ENCODE measurements at regions not wholly inside any gene's neighbourhood (a gene's known extent, or its start where the extent isn't known, plus 50 kb on each side); places are given as distances from the start of the nearest gene placed in this dataset.

DNA sequence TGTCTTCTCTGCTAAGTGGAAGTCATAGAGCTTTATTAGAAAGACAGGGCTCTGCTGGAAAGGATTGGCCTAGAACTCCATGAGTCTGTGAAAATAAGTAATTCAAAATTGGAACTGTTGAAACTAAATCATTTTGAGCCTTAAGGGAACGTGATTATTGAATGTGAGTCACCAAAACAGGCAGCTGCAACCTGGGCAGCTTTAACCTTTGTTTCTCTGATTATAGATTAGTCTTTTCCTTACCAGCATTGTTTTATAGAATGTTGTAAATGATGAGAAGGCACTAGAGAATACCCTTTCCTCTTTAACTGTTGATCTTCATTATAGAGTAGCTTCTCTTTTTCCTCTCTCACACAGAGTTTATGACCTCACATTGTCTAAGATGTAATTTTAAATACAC lies 638.8 kb upstream of the SLITRK6 start:
- CTCF ChIA-PET, result no interaction called here
- no peak for DNase-seq (ENCODE audit: extremely low spot score)
- POLR2A ChIA-PET, result interaction anchor here (0.9 kb wide), 1 partner anchor 9 kb away, joined by 3 read pairs; no protein-coding TSS in a partner anchor
- TF ChIP-seq HDGF (IDR thresholded peaks at IDR 0.05; ENCODE audit: borderline replicate concordance) (no peak), SUZ12 (IDR thresholded peaks at IDR 0.05) (no peak), SP1 (IDR thresholded peaks at IDR 0.05) (no peak), FOXK2 (IDR thresholded peaks at IDR 0.05) (no peak), CTBP1 (IDR thresholded peaks at IDR 0.05; ENCODE audit: borderline replicate concordance) (no peak)
- TF ChIP-seq, protein P1, sequence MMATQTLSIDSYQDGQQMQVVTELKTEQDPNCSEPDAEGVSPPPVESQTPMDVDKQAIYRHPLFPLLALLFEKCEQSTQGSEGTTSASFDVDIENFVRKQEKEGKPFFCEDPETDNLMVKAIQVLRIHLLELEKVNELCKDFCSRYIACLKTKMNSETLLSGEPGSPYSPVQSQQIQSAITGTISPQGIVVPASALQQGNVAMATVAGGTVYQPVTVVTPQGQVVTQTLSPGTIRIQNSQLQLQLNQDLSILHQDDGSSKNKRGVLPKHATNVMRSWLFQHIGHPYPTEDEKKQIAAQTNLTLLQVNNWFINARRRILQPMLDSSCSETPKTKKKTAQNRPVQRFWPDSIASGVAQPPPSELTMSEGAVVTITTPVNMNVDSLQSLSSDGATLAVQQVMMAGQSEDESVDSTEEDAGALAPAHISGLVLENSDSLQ (IDR thresholded peaks at IDR 0.05), result no peak

DNA sequence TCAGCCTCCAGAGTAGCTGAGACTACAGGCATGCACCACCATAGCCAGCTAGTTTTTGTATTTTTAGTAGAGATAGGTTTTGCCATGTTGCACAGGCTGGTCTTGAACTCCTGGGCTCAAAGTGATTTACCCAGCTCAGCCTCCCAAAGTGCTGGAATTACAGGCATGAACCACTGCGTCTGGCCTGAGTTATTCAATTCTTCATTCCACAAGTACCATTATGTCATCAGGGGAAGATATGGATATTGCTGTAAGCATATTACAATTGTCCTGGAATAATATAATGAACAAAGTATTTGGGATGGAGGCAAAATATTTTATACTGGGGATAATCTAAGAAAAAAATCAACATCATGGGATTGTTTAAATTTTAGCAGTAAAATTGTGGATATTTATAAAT lies 646.0 kb upstream of the SLITRK6 start:
- ChIA-PET POLR2A (no interaction called here), CTCF (no interaction called here)
- no peak for DNase-seq (ENCODE audit: extremely low spot score)
- no peak for TF ChIP-seq SP1 (IDR thresholded peaks at IDR 0.05)
- no peak for TF ChIP-seq CTBP1 (IDR thresholded peaks at IDR 0.05; ENCODE audit: borderline replicate concordance)
- no peak for TF ChIP-seq HDGF (IDR thresholded peaks at IDR 0.05; ENCODE audit: borderline replicate concordance)
- TF ChIP-seq SUZ12 (IDR thresholded peaks at IDR 0.05), result no peak

DNA sequence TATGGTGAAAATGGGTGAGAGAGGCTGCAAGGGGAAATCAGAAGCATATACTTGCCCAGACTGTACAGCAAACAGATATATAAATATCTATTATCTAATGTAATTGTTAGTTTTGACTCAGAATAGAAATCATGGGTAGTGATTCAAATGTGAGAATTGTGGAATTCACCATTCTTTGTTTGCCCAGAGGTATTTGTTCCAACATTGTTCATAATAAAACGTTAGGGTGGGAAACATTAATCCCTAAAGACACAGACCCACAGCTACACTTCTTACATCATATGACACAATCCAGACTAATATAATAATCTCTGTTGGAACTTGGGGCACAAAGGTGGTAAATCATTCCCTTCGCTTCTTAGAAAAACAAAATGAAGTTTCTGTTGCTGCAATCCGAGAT lies 646.5 kb upstream of the SLITRK6 start:
- CTCF ChIA-PET, result interaction anchor here (0.6 to 0.7 kb wide), 2 partner anchors 333 to 810 kb away, joined by 3 read pairs; no protein-coding TSS in a partner anchor
- no peak for TF ChIP-seq ZNF384 (IDR thresholded peaks at IDR 0.05)
- TF ChIP-seq FOXA1 (IDR thresholded peaks at IDR 0.05), result no peak
- no peak for TF ChIP-seq SP1 (IDR thresholded peaks at IDR 0.05)
- no peak for TF ChIP-seq HDGF (IDR thresholded peaks at IDR 0.05; ENCODE audit: borderline replicate concordance)
- TF ChIP-seq LEF1 (IDR thresholded peaks at IDR 0.05; ENCODE audit: borderline replicate concordance), result no peak
- TF ChIP-seq TARDBP (IDR thresholded peaks at IDR 0.05), result no peak
- TF ChIP-seq FOXM1 (IDR thresholded peaks at IDR 0.05; ENCODE audit: borderline replicate concordance), result no peak
- no peak for TF ChIP-seq ELF4 (IDR thresholded peaks at IDR 0.05)
- TF ChIP-seq FOXK2 (IDR thresholded peaks at IDR 0.05), result no peak
- TF ChIP-seq ARNT (IDR thresholded peaks at IDR 0.05), result no peak
- no peak for TF ChIP-seq BHLHE40 (IDR thresholded peaks at IDR 0.05; ENCODE audit: borderline replicate concordance)
- no peak for TF ChIP-seq L3MBTL2 (conservative IDR thresholded peaks at IDR 0.05)
- no peak for TF ChIP-seq CTBP1 (IDR thresholded peaks at IDR 0.05; ENCODE audit: borderline replicate concordance)
- POLR2A ChIA-PET, result no interaction called here
- DNase-seq (ENCODE audit: extremely low spot score), result no peak

DNA sequence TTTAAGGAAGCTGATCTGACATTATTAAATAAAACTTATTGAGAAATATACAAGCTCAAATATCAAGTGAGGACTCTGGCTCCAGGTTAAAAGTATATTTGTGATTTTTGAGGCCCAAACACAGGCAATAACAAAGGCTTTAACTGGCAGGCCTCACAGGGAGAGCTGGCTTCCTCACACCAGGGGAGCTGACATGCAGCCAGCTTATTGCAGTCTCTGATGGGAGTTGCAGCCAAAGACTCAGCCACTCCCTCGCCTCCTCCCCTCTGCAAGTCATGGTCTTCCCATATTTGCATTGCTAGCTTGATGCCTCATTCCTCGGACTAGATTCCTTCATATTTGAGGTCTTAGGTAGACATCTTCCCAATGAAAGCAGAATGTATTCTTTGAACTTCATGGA lies 647.1 kb upstream of the SLITRK6 start:
- peak; percentile 67 for DNase-seq (ENCODE audit: extremely low spot score)

DNA sequence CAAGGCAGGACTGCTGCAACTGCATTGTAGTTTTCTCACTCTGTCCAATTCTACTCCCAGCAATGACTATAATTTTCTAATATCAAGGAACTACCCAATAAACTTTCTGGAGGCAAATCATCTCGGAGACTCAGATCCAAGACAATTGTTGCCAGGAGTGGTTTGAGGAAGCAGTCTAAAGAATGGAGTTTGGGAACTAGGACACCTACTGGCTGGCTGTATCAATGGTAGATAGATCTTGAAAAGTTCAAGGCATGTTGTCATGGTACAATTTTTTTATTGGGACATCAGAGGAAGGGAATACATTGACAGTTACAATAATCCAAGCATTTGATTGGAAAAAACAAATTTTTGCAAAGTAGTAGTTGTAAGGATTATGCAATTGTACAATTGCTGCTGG lies 648.3 kb upstream of the SLITRK6 start:
- no peak for DNase-seq (ENCODE audit: extremely low spot score)
- POLR2A ChIA-PET, result no interaction called here
- CTCF ChIA-PET, result no interaction called here

More for the DNA sequence above, 647.1 kb upstream of the SLITRK6 start:
- CTCF ChIA-PET, result interaction anchor here (0.6 to 0.7 kb wide), 2 partner anchors 334 to 811 kb away, joined by 3 read pairs; no protein-coding TSS in a partner anchor
- TF ChIP-seq ELF4 (IDR thresholded peaks at IDR 0.05) (no peak), FOXA1 (IDR thresholded peaks at IDR 0.05) (no peak), FOXM1 (IDR thresholded peaks at IDR 0.05; ENCODE audit: borderline replicate concordance) (no peak), L3MBTL2 (conservative IDR thresholded peaks at IDR 0.05) (no peak; the same call in 1 of the 2 replicates), SP1 (IDR thresholded peaks at IDR 0.05) (no peak), LEF1 (IDR thresholded peaks at IDR 0.05; ENCODE audit: borderline replicate concordance) (no peak), TARDBP (IDR thresholded peaks at IDR 0.05) (no peak), NFRKB (IDR thresholded peaks at IDR 0.05) (no peak), FOXK2 (IDR thresholded peaks at IDR 0.05) (no peak), HDGF (IDR thresholded peaks at IDR 0.05; ENCODE audit: borderline replicate concordance) (no peak), BHLHE40 (IDR thresholded peaks at IDR 0.05; ENCODE audit: borderline replicate concordance) (no peak), ZNF384 (IDR thresholded peaks at IDR 0.05) (no peak)
- TF ChIP-seq, protein P1 (IDR thresholded peaks at IDR 0.05), result no peak; the same call in 1 of the 2 replicates
- POLR2A ChIA-PET, result no interaction called here

DNA sequence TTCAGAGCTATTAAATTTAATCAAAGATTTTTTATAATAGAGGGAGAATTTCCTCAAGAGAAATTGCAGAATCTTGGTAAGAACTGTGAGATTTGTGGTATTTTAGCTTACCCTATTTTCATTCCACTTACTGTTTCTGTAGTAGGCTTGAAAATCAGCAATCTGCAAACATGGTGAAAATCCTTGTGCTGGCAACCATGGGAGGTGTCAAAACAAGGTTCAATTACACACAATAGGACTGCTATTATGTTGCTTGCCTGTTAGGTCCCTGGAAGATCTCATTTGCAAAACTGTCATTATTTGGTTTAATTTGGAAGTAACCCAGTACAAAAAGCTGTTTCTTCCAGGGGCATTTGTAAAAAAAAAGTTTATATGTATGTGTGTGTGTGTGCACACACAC lies 662.8 kb upstream of the SLITRK6 start:
- TF ChIP-seq CTBP1 (IDR thresholded peaks at IDR 0.05; ENCODE audit: borderline replicate concordance) (no peak), SUZ12 (IDR thresholded peaks at IDR 0.05) (no peak), LEF1 (IDR thresholded peaks at IDR 0.05; ENCODE audit: borderline replicate concordance) (no peak), FOXK2 (IDR thresholded peaks at IDR 0.05) (no peak), SP1 (IDR thresholded peaks at IDR 0.05) (no peak), ELF4 (IDR thresholded peaks at IDR 0.05) (no peak), HDGF (IDR thresholded peaks at IDR 0.05; ENCODE audit: borderline replicate concordance) (no peak), FOXA1 (IDR thresholded peaks at IDR 0.05) (no peak), ARNT (IDR thresholded peaks at IDR 0.05) (no peak), L3MBTL2 (conservative IDR thresholded peaks at IDR 0.05) (no peak)
- TF ChIP-seq, protein P1 (IDR thresholded peaks at IDR 0.05), result no peak
- DNase-seq (ENCODE audit: extremely low spot score), result no peak
- ChIA-PET CTCF (no interaction called here), POLR2A (interaction anchor here (0.6 kb wide), 1 partner anchor 36 kb away, joined by 3 read pairs; no protein-coding TSS in a partner anchor)

More for the DNA sequence above, 648.3 kb upstream of the SLITRK6 start:
- TF ChIP-seq ARNT (IDR thresholded peaks at IDR 0.05) (no peak), ELF4 (IDR thresholded peaks at IDR 0.05) (no peak), BHLHE40 (IDR thresholded peaks at IDR 0.05; ENCODE audit: borderline replicate concordance) (no peak), TARDBP (IDR thresholded peaks at IDR 0.05) (no peak), SP1 (IDR thresholded peaks at IDR 0.05) (no peak), ZNF384 (IDR thresholded peaks at IDR 0.05) (no peak), FOXK2 (IDR thresholded peaks at IDR 0.05) (no peak), NFRKB (IDR thresholded peaks at IDR 0.05) (no peak), CTBP1 (IDR thresholded peaks at IDR 0.05; ENCODE audit: borderline replicate concordance) (no peak)
- TF ChIP-seq, protein P1 (IDR thresholded peaks at IDR 0.05), result no peak
